Ishikawa (cell line): ENCODE measurements at regions not wholly inside any gene's neighbourhood (a gene's known extent, or its start where the extent isn't known, plus 50 kb on each side); places are given as distances from the start of the nearest gene placed in this dataset.

Experiments
- CEBPB ChIP-seq: IDR thresholded peaks from 2 replicates; pipeline ENCODE4 v1.6.1; 2012
- CREB1 ChIP-seq: IDR thresholded peaks from 2 replicates; pipeline ENCODE4 v1.6.1; 2012; ENCODE audit warnings: low read depth
- EGR1 ChIP-seq: IDR thresholded peaks from 2 replicates; pipeline ENCODE4 v1.6.1; 2012
- EP300 ChIP-seq: IDR thresholded peaks from 2 replicates; pipeline ENCODE4 v1.6.1; 2012; ENCODE audit warnings: borderline replicate concordance
- FOXM1 ChIP-seq: IDR thresholded peaks from 2 replicates; pipeline ENCODE4 v1.6.1; 2012; ENCODE audit warnings: low read depth, borderline replicate concordance
- NFIC ChIP-seq: IDR thresholded peaks from 2 replicates; pipeline ENCODE4 v1.6.1; 2012
- RAD21 ChIP-seq: IDR thresholded peaks from 2 replicates; pipeline ENCODE4 v1.6.1; 2012; ENCODE audit warnings: low read depth
- TAF1 ChIP-seq: IDR thresholded peaks from 2 replicates; pipeline ENCODE4 v1.6.1; 2012; ENCODE audit warnings: low read depth, mild to moderate bottlenecking
- TCF12 ChIP-seq: IDR thresholded peaks from 2 replicates; pipeline ENCODE4 v1.6.1; 2012; ENCODE audit warnings: low read depth
- TEAD4 ChIP-seq: IDR thresholded peaks from 2 replicates; pipeline ENCODE4 v1.6.1; 2012
- YY1 ChIP-seq: IDR thresholded peaks from 2 replicates; pipeline ENCODE4 v1.6.1; 2012; ENCODE audit warnings: low read depth
- ZBTB7A ChIP-seq: IDR thresholded peaks from 2 replicates; pipeline ENCODE4 v1.6.1; 2012; ENCODE audit warnings: low read depth
- TF ChIP-seq, protein P1 (sequence below): IDR thresholded peaks from 2 replicates; pipeline ENCODE4 v1.6.1; 2012
- TF ChIP-seq, protein P2 (sequence below): IDR thresholded peaks from 2 replicates; pipeline ENCODE4 v1.6.1; 2012
- TF ChIP-seq, protein P3 (sequence below): IDR thresholded peaks from 2 replicates; pipeline ENCODE4 v1.6.1; 2012; ENCODE audit warnings: low read depth, mild to moderate bottlenecking

DNA sequence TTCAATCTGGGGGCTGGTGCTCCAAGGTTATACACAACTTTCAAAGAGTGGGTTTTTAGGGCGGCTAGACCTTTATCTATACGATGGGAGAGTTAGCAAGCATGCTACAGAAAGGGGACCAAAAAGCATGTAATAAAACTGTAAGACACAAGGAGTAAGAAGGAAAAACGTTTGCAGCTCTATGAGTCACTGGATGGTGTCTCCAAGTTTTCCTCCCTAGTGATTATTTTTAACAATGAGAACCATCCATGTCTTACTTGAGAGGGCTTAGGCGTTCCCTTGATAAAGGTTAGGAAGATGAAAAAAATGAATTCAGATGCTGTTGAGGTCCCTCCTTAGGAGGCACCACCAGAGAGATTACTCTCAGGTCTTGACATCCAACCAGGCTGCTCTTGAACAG is 75.9 kb downstream of the HRH4 start:
- TF ChIP-seq ZBTB7A (no peak), FOXM1 (no peak), TAF1 (no peak), EP300 (no peak)
- TF ChIP-seq, protein P1, sequence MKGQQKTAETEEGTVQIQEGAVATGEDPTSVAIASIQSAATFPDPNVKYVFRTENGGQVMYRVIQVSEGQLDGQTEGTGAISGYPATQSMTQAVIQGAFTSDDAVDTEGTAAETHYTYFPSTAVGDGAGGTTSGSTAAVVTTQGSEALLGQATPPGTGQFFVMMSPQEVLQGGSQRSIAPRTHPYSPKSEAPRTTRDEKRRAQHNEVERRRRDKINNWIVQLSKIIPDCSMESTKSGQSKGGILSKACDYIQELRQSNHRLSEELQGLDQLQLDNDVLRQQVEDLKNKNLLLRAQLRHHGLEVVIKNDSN: no peak

DNA sequence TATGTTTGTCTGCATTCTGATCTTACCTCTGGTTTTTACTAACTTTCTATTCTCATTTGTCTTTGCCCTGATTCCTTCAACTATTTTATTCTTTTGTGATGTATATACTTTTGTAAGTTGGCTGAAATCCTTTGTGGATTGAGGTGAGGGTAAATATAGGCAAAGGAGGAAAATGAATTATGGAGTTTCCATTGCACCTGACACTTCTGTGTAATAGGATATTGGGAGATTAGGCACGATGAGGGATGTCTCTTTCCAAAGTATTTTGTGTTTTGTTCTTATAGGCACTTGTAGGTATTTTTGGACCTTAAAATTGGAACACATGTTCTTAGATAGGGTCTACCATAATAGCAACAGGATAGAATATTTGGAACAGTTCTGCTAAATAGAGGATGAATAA is 76.4 kb downstream of the HRH4 start:
- TF ChIP-seq NFIC (no peak), TCF12 (no peak), CEBPB (no peak), RAD21 (no peak), TEAD4 (no peak), EP300 (no peak), EGR1 (no peak)
- TF ChIP-seq, protein P2, sequence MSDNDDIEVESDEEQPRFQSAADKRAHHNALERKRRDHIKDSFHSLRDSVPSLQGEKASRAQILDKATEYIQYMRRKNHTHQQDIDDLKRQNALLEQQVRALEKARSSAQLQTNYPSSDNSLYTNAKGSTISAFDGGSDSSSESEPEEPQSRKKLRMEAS: no peak

DNA sequence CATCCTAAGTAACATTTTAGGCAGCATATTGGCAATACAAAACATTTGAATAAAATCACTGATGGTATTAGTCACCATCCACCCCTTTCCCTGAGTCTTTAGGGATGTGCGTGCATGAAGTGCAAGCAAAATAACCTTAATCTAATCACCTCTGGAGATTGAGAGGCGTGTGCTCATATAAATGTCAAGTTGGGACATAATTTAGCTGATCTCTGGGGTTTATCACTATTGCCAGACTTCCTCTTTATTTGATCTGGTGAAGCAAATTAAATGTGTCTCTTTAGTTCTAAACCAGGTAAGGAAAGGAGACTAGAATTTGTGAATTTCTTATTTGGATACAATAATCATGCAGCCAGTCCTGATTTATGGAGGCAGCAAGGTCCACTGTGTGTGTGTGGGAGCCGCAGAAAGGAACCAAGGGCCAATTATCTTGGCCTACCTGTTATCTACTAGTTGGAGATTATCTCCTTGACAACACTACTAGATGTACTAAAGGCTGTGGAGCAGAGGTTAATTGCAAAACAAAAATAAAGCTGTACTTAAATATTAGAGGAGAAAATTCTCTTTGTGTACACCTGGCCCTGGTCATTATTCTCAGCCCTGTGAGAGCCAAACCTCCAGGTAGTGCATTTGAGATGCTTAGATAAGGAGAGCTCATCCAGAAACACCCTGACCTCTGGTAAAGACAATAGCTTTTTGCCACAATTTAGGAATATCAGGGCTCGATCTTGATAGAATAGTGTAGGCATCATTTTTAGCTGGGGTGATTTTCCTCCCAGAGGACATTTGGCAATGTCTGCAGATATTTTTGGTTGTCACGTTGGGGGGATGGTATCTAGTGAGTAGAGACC is 78.2 kb downstream of the HRH4 start:
- TF ChIP-seq, protein P3, sequence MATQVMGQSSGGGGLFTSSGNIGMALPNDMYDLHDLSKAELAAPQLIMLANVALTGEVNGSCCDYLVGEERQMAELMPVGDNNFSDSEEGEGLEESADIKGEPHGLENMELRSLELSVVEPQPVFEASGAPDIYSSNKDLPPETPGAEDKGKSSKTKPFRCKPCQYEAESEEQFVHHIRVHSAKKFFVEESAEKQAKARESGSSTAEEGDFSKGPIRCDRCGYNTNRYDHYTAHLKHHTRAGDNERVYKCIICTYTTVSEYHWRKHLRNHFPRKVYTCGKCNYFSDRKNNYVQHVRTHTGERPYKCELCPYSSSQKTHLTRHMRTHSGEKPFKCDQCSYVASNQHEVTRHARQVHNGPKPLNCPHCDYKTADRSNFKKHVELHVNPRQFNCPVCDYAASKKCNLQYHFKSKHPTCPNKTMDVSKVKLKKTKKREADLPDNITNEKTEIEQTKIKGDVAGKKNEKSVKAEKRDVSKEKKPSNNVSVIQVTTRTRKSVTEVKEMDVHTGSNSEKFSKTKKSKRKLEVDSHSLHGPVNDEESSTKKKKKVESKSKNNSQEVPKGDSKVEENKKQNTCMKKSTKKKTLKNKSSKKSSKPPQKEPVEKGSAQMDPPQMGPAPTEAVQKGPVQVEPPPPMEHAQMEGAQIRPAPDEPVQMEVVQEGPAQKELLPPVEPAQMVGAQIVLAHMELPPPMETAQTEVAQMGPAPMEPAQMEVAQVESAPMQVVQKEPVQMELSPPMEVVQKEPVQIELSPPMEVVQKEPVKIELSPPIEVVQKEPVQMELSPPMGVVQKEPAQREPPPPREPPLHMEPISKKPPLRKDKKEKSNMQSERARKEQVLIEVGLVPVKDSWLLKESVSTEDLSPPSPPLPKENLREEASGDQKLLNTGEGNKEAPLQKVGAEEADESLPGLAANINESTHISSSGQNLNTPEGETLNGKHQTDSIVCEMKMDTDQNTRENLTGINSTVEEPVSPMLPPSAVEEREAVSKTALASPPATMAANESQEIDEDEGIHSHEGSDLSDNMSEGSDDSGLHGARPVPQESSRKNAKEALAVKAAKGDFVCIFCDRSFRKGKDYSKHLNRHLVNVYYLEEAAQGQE: no peak
- TF ChIP-seq CREB1 (no peak), TEAD4 (no peak), ZBTB7A (no peak), YY1 (no peak), TAF1 (no peak), NFIC (no peak)
- TF ChIP-seq, protein P1: no peak

DNA sequence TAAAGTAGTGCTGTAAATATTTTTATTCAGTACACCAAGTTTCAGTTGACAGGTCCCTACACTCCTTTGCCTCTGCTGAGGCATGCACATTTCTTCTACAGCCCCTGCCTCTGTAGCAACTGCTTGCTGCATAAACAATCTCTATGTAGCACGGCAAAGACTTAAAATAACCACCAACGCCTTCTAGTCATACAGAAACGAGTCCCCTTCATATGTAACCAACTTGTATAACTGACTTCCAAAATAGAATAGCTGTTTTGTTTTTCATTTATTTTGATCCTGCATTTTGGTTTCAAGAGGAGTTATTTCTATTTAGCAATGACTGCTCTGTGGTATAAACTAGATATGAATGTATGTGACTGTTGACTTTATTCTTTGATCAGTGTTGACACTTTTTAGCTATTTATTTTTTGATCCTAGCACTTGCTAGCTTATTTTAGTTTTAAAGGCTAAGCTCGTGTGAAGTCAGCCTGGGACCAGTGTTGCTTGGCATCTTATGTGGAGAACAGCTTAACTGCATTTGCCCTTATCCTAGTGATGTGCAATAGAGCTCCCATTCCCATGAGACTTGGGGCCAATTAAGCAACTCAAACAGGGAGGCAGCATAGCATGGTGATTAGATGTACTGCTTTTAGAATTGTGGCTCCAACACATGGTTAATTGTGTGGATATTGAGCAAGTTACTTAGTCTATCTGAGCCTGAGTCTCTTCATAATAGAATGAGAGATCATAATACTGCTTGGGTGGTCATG is 79.6 kb downstream of the HRH4 start:
- no peak for TF ChIP-seq EP300
- TF ChIP-seq, protein P2: no peak
- no peak for TF ChIP-seq FOXM1
- no peak for TF ChIP-seq YY1
- no peak for TF ChIP-seq TAF1
- no peak for TF ChIP-seq NFIC
- TF ChIP-seq TEAD4: no peak
- TF ChIP-seq, protein P1: no peak
- no peak for TF ChIP-seq RAD21
- no peak for TF ChIP-seq EGR1
- TF ChIP-seq TCF12: no peak
- no peak for TF ChIP-seq CREB1
- no peak for TF ChIP-seq CEBPB
- TF ChIP-seq, protein P3: no peak

DNA sequence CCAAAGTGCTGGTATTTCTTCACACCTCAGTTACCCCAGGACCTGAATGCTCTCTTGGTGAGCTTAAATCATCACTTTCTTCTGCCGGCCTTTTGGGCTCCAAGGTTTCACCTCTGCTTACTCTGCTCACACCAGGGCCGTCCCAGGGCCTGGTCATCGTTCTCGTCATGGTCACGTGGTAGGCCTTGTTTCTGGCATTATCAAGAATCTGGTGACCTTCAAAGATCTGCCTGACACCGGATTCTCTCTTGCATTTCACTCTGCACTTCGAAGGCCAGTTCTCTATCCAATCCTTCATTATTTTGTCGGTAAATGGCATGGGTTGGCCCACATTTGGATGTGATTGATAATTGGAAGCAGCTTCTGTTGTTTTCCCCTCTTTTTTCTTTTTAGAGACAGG is 80.5 kb downstream of the HRH4 start:
- TF ChIP-seq EP300: no peak
- TF ChIP-seq, protein P2: no peak
- TF ChIP-seq NFIC: no peak
- TF ChIP-seq CEBPB: no peak
- TF ChIP-seq, protein P1: no peak
